ENCODE measurements at regions not wholly inside any gene's neighbourhood (a gene's known extent, or its start where the extent isn't known, plus 50 kb on each side); places are given as distances from the start of the nearest gene placed in this dataset.

DNA sequence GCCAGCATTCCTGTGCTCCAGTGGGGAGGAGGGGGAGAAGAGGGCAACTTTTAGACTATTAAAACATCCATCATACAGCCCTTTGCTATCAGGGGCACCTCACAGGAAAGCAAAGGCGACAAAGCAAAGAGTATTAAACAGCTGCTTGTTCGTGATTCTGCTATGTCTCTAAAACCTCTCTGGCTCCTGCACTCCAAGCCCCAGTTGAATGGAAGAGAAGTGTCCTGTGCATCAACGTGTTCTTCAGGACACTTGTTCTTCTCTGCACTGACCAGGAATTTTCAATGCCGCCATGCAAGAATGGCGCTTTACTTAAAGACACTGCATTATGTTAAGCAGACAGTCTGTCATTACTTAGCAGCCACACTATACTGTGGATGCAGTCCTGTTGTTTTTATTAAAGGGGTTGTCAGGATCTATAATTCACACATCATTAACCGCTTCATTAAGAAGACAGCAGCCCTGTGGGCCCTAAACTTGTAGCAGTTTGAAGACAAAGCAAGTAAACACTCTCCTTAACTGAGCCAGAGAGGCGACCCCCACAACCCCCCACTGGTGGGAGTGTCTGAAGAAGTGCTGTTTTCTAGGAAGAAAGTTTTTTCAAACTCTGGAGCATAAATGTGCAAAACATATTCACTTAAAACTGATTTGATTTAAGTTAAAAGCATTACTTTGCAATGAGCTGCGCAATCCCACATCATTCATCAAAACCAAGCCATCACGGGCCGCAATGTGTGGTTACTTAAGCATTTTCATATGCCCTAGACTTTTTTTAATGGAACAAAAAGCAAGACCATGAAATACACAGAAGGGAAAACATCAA lies 164.5 kb downstream of the ZNF608 start:
- DNase-seq, result no peak

DNA sequence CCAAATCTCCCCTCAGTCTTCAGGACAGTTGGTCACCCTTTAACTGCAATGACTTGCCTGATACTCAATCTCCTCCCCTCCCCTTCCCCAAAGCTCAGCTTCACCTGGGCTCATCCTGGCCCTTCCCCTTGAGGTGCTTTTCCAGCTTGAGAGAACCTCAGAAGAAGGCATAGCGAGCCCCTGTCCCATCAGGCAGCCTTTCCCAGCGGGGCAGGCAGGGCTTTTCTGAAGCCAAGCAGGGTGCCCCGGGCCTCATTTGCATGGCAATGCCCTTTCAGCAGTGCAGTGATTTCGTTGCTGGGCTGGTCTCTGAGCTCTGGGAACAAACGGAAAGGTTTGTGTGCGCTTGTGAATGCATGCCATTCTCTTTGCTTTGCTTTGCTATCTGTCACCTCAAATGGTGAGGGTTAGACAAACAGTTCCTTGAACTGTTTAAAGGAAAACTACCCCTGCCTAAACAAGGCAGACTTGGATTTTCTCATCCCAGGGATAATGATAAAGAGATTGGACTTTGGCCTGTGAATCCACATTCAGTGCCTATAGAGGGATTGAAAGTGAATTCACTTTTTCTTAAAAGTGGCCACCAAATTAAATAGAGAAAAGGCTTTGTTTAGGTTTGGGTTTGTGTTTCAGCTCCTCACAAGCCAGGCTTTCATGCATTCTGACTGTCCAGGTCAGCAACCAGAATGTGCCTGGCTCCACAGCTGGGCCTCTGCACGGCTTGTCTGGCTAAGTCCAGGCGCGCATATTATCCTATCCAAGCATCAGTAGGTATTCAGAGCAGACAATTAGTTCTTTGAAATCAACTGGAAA lies 165.3 kb downstream of the ZNF608 start:
- no peak for DNase-seq

DNA sequence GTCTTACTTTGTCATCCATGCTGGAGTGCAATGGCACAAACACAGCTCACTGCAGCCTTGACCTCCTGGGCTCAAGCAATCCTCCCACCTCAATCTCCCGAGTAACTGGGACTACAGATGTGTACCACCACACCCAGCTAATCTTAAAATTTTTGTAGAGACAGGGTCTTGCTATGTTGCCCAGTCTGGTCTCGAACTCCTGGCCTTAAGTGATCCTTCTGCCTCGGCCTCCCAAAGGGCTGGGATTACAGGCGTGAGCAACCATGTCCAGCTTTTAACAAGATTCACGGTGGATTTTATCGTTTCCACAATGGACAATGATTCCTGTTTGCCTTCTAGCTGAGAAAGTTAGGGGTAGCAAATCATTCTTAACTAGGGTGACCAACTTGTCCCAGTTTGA lies 165.9 kb downstream of the ZNF608 start:
- DNase-seq, result no peak

DNA sequence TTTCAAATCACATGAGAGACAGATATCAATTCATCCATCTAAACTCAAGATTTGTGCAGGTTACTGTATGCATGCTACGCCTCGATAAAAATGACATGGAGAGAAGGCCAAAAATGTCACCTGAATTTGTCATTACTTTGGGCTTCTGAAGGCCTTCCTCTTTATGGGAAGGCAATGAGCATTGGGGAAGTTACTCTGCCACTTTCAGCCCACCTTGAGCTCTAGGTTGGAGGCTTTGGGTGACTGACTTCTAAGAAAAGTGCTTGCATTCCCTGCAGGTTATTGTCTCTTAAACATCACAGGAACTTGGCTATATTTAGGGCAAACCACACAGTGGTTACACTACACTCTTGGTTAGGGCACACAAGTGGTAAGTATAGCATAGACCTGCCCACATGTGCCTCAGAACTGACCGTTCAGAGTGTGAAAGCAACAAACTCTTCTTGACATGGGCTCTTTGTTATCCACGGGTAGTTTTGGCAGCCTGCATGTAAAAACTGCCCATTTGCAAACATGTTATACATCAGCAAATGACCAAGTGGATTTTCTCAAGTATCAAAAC lies 169.5 kb downstream of the ZNF608 start:
- no peak for DNase-seq

DNA sequence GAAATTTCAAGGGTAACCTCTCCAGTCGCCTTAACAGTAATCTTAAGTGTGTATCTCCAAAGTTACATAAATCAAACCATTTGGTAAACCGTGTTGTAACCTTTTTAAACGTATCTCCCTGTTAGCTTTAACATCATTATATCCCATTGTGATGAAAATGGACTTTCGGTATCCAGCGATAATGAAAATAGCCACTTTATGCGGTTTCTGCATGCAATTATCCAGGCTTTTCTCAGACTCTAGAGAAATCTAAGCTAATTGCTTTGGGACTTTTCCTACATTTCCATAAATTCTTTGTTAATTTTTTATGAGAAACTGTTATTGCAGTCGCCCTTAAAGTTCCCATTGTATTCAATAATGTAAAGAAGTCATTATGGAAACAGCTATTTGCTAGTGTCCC lies 170.7 kb downstream of the ZNF608 start:
- no peak for DNase-seq

DNA sequence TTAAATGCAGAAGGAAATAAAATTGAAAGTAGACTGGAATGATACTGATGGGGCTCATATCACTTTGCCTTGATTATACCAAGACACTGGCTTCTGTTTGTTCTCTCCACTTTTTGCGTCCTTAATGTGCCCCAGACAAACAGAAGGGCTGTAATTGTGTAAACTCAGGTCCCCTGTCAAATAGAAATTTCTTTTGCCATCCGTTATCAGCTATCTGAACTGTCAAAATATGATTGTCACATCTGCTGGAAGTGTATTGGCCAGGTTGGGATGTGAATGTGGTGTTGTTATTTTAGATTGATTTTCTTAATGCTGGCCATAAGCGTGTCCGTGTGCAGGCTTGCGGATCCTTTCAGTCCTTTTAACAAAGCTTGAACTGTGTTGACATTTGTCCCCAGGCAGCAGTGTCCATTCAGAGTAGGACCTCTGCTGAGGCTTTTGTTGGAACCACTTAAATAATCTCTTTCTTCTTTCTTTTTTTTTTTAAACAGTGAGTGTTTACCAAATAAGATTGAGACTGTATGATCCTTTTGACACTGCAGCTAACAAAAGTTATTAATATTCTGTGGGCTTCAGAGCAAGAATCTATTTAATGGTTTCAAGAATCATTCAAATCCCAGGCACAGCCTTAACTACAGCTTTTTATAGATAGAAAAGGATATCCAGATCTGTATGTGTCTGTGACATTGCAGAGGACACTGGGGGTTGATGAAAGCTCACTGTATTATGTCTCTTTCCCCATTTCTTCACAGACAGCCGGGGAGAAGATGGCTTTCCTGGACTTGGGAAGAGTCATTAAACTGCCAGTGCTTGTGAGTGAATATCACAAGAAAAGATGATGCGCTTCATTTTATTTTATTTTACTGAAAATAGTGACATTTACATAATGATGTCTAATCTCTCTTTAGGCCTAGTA lies 171.7 kb downstream of the ZNF608 start:
- no peak for DNase-seq

DNA sequence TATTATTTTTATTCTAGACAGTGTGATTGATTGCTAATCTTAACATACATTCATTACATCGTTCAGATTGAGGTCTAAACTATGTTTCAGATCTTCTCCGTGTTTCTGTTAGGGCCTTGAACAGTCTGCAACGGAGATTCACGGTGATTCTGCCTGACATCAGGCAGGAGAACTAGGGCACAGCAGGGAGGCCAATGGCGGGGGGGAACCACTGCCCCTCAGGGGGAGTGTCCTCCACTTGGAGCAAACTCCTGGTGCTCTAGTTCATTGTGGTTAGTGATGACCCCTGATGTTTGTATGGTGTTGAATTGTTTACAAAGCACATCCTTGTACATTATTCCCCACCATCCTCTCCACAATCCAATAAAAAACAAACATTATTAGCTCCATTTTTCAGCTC lies 173.5 kb downstream of the ZNF608 start:
- DNase-seq, result no peak

DNA sequence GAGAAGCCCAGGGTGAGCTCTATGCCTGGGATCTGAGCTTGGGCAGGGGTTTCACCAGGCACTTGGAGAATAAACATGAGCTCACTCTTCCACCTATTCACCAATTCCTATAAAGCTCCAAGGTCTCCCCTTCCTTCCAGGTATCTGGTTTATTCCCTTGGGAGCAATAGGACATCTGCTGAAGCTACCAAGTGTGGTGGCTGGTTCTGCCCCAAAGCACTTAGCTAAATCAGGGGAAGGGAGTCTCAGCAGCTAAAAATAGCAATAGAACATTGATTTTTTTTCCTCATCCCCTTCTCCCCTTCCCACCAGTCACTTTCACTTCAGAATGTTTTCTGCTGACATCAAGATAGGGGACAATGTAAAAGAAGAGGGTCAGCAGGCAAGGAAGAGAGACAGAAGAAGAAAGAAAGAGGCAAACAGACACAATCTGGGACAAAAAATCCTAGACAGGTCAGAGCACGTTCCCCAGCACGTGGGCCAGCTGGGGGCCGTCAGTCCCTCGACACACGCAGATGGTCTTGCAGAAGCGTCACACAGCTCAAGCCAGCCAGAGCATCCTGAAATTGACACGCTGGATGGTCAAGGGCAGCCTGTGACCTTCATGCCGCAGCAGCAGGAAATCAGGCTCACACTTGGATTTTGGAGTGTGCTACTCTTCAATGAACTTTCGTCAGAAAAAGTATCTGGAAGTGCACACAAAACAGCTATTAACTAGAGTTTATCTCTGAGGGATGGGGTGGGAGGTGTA lies 176.0 kb downstream of the ZNF608 start:
- no peak for DNase-seq

DNA sequence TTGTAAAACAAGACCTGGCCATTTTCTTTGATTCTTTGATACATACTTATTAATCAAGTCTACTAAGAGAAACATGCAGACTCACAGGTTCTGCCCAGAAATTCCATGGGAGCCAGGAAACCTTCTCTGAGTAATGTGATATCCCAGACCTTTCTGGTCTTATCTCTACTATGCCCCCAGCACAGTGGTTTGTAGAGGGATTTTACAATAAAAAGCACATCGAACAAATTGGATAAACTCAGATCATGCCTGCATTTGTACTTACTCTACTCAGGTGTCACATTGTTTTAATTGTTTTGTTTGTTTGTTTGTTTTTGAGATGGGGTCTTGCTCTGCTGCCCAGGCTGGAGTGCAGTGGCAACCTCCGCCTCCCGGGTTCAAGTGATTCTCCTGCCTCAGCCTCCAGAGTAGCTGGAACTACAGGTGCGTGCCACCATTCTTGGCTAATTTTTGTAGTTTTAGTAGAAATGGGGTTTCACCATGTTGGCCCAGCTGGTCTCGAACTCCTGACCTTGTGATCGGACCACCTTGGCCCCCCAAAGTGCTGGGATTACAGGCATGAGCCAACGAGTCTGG lies 179.5 kb downstream of the ZNF608 start:
- no peak for DNase-seq

DNA sequence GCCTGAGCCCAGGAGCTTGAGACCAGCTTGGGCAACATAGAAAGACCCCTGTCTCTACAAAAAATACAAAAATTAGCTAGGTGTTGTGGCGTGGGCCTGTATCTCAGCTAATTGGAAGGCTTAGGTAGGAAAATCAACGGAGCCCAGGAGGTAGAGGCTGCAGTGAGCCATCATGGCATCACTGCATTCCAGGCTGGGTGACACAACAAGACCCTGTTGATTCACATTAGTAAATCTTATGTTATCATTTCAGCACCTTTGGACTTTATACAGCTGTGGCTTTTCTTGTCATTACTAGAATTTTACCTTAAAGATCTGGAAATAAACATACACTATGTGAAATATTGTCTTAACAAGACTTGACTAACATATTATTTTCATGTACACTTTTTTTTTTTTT lies 185.0 kb downstream of the ZNF608 start:
- DNase-seq, result no peak

DNA sequence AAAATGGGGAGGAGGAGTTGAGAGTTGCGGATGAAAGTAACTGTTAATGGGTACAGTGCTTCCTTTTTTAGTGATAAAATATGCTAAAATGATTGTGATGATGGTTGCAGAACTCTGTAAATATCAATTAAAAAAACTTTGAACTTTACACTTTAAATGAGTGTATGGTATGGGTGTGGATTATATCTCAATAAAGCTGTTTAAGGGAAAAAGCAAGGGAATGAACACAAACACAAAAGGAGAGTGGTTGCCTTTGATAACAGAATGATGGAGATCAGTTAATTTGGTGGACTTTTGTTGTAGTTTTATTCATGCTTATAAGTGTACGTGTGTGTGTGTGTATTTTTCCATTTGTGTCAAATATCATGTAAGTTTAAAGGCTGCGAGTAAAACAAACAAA lies 186.1 kb downstream of the ZNF608 start:
- no peak for DNase-seq

DNA sequence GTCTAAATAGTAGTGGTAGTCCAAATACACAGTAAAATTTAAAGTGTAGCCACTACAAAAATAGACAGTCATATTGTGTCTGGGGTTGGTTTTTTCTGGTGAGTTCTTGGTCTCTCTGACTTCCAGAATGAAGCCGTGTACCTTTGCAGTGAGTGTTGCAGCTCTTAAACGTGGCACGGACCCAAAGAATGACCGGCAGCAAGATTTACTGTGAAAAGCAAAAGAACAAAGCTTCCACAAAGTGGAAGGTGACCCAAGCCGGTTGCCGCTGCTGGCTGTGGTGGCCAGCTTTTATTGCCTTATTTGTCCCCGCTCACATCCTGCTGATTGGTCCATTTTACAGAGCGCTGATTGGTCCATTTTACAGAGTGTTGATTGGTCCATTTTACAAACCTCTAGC lies 188.7 kb downstream of the ZNF608 start:
- no peak for DNase-seq

DNA sequence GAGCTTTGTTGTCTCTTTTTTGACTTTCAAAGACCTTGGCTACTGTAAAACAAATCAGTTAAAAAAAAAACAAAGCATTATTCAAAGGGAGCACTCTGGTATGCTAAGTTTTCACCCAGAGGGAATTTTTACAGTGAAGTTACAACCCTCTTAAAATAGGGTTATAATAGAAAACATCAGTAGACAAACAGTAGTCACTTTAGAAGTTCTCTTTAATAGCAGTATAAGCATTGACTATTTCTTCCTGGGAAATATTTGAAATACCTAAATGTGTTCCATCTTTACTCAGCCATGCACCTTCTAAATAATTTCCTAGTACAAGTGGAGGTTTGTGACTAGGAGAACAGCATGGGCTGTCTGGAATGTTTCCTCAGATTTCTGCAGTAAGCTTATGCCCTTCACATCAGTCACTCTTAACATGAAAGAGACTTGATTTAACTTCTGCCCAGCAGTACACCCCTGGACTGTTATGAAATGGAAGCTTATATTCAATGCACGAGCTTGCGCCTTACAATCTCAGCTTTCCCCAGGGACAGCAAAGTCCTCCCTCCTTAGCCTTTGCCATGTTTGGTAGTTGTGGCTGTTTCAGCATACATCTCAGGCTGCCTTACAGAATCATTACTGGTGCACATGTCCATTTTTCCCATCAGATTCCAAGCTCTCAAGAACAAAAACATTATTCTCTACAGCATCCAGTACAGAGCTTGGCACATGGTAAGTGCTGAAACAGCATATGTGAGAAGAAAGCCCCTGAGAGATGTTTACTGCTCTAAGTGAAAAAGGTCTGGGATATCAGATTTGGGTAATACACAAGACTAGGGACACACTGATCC lies 191.5 kb downstream of the ZNF608 start:
- DNase-seq, result no peak

DNA sequence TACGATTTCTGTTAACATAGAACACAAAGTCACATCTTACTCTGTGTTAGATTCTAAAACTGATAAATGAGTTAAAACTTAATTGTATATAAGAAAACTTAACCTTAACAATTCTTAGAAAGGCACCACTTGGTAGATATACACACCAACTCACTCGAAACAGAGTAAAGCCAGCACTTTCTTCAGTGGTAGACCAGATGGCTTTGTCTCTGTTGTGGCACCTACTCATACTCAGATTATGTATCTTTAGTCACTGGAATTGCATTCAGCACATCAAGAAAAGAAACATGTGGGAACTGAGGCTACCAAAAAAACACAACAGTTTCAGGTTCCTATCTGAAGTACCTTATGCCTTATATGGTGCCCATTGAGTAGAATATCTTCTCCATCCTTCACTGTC lies 192.5 kb downstream of the ZNF608 start:
- no peak for DNase-seq

DNA sequence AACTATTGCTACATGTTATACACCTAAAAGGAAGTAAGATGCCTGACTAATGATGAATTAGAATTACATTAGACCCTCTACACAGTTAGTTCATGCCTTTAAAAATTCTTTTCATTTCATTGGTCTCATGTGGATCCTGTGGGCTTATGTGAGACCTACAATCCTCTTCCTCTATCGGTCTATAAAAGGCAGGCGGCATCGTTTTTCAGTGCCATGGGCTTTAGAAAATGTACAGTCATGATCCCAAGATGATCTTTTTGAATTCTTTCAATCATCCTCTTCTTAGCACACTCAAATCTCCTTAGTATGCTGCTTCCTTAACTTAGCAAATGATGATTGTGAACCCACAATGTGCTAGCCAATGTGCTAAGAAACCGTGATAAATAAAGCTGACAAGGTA lies 193.9 kb downstream of the ZNF608 start:
- no peak for DNase-seq

DNA sequence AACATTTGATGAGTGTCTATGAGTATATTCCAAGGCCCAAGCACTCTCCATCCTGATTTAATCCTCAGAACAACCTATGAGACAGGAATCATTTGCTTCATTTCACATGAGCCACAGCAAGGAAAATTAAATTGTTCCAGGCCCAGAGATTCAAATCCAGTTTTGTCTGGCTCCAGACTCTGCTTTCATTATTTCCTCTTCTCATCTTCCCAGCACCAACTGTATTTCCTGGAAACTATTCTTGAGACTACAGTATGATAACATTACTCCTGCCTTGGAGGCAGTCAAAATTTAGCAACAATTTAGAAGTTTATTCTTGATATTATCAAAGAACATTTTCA lies 194.5 kb downstream of the ZNF608 start:
- DNase-seq, result no peak

DNA sequence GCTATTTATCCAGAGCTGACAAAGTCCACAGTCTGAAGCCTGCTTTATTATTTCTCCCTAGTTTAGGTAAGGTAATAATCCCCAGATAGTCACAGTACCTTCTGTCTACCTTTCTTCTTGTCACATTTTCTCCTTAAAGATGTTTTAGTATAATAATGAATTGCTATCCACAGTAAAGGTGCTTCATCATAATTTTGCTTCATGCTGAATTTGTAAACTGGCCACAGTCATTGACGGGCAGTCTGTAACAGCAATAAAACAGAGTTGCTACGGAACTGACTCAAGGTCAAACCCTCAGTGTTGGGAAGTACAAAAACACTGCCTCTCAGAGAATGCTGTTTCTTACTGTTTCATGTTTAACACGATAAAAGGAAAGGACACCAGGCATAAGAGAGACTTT lies 195.7 kb downstream of the ZNF608 start:
- no peak for DNase-seq

DNA sequence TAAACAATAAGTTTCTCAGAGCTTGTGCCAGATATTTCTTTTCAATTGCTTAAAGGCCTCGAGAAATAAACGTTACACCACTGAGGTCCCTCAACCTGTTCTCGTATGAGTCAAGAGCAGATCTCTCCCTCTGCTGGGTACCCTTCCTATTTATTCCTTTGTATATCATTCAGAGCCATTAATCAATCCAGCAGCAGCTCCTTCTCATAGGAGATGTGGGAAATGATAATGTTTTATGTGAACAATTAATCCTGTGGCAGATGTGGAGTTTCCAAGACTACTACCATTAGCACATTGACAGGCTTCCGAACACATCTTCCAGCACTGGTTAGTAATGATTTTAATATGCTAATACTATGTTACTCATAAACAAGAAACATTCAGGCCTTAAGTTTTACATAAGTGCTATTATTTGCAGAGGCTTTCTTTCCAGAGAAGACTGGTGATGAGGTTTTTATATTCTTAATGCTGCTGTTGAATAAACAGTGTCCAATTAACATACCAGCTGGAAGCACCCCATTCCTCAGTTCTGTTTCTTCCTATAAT lies 196.5 kb downstream of the ZNF608 start:
- no peak for DNase-seq

DNA sequence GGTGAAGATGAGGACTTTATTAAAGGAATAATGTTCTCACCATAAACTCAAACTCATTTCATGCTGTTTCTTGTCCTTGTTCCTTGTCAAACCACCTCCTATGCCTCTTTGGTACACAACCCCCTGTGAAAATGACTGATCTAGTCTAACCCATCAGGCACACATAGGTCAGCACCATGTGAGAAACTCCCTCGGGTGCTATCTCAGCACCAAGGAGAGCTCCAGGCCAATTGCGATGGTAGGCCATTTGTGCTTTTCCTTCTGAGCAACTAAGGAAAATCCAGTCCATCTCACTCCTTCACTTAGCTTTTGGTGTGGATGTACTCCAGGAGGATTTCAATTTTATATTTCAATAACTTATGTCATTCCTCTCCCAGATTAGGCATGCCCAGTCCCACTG lies 199.8 kb downstream of the ZNF608 start:
- DNase-seq, result no peak

DNA sequence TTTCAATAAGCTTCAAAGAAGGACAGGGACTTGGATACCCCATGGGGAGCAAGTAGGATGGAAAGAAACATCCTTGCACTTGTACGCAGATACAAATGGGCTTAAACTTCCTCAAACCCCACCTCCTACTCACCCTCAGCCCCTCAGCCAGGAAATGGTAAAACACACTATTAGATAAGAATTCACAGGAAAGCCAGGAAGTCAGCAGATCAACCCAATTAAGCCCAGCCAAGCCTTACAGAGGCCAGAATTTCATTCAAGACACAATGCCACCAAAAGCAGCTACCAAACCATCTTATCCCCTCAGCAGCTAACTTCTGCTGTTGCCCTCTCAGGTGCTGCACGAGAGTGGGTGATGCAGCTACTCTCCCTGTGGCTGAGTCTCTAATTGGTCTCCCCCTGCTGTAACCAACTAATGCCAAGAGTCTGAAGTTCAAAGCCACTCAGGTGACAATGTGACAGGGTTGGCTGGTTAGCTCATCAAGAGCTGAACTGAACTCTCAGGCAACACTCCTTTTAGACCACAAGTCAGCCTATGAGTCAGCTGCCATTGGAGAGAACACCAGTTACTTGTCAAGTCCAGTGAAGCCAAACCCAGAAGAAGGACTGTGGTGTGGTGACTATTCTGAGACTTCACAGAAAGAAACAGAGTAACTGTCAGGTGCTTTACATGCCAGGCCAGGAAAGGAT lies 201.9 kb downstream of the ZNF608 start:
- DNase-seq, result no peak
